AG09309 (cell line): ENCODE measurements at regions not wholly inside any gene's neighbourhood (a gene's known extent, or its start where the extent isn't known, plus 50 kb on each side); places are given as distances from the start of the nearest gene placed in this dataset.
"Not testable (repeated sequence)": the region's sequence is repeated elsewhere in the genome, so short reads cannot be mapped to it uniquely, and the experiment has no call there.

Experiments
- DNase-seq: peaks from one replicate; pipeline ENCODE4 v3.0.0-alpha.2; 2010; ENCODE audit warnings: low read depth
- H3K4me3 ChIP-seq: 2 replicates; pipeline ENCODE4 v1.5.1; 2011; ENCODE audit warnings: mild to moderate bottlenecking, low read depth, low read length, moderate library complexity; ENCODE audit not compliant: control insufficient read depth
- TF ChIP-seq, protein P1 (sequence below): IDR thresholded peaks from 2 replicates; pipeline ENCODE4 v1.5.1; 2011; ENCODE audit warnings: mild to moderate bottlenecking, low read depth, low read length, inconsistent platforms; ENCODE audit not compliant: insufficient read depth, control insufficient read depth; ENCODE audit errors: missing control alignments

DNA sequence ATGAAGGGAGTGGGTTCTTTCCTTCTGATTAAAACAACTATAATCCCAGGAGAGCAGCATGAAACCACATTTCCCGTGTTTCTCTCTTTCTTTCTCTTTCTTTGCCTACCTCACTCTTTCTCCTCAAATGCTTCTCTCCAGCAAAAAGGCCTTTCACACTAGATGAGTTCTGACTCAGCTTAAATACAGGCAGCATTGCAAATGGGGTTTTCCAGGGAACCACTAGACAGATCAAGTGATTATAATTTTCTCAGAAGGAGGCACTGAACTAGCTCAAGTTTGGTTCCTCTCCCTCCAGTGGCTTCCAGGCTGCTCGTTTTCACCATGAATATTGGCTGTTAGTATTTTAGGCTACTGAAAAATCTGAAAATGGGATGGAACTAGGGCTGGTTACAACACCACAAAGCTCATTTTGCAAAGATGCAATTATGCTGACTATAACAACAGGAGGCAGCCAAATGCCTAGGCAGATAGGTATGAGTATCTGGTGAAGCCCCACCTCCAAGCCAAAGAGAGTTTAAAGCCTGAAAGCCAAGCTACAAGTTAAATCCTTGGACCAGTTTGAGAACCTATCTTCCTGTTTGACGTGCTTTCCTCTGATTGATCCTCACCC, 260.0 kb downstream of the MMUT start:
- no peak for DNase-seq
- H3K4me3 ChIP-seq, result no peak overlapping the region
- TF ChIP-seq, protein P1, sequence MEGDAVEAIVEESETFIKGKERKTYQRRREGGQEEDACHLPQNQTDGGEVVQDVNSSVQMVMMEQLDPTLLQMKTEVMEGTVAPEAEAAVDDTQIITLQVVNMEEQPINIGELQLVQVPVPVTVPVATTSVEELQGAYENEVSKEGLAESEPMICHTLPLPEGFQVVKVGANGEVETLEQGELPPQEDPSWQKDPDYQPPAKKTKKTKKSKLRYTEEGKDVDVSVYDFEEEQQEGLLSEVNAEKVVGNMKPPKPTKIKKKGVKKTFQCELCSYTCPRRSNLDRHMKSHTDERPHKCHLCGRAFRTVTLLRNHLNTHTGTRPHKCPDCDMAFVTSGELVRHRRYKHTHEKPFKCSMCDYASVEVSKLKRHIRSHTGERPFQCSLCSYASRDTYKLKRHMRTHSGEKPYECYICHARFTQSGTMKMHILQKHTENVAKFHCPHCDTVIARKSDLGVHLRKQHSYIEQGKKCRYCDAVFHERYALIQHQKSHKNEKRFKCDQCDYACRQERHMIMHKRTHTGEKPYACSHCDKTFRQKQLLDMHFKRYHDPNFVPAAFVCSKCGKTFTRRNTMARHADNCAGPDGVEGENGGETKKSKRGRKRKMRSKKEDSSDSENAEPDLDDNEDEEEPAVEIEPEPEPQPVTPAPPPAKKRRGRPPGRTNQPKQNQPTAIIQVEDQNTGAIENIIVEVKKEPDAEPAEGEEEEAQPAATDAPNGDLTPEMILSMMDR, result no peak

GRCh38 chr6:49198015-49198414, 265.0 kb downstream of the MMUT start:
- DNase-seq, result no peak
- H3K4me3 ChIP-seq, result no peak overlapping the region
- TF ChIP-seq, protein P1, result no peak

DNA sequence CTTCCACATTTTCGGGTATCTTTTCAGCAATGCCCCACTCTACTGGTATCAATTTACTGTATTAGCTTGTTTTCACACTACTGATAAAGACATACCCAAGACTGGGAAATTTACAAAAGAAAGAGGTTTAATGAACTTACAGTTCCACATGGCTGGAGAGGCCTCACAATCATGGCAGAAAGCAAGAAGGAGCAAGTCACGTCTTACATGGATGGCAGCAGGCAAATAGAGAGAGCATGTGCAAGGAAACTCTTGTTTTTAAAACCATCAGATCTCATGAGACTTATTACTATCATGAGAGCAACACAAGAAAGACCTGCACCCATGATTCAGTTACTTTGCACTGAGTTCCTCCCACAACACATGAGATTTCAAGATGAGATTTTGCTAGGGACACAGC, 300.7 kb downstream of the MMUT start:
- DNase-seq, H3K4me3 ChIP-seq: not testable (repeated sequence)

DNA sequence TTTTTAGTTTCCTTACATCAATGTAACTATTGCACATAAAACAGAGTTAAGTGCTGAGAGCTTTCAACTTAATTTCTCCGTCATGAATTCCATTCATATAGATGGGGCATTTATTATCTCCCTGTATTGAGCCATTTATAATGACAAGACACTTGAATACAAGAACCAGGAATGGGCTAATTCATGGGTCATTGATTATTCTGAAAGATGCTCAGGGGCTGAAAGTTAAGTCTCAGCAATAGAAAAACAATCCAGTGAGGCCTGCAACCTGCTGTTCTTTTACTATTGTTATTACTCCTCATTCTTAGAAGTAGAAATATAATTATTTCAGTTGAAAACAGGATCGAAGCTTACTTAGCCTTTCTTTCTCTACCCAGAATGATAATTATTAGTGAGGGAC, 307.7 kb downstream of the MMUT start:
- no peak overlapping the region for H3K4me3 ChIP-seq
- TF ChIP-seq, protein P1, result no peak
- DNase-seq, result no peak

DNA sequence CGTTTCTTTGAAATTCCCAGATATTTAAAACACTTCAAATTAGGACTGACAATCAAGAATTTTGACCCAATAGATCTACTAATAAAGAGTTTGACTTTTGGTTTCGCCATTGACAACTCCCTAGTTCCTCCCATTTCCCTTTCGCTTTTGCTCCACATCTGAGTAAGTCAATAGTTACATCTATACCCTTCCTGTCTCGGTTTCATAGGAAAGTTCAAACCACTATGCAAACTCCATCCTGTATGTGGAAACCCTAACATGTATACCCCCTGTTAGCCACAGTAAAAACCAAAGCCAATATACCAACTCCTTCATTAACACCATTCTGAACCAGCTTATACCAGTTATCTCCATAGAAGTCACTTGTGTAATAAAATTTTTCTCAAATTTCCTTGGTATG, 311.1 kb downstream of the MMUT start:
- H3K4me3 ChIP-seq, result no peak overlapping the region
- TF ChIP-seq, protein P1, result no peak
- DNase-seq, result no peak

DNA sequence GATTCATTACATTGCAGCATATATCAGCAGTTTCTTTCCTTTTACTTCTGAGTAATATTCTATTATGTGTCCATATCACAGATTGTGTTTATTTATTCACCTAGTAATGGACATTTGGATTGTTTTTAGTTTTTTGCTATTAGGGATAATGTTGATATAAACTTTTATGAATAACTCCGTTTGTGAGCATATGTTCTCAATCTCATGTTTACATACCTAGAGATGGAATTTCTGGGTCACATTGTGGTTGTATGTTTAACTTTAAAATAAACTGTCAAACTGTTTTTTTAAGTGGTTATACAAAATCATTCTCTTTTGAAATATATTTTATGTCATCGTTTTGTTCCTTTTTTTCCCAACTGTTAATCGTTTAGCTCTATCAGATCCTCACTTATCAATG, 311.6 kb downstream of the MMUT start:
- no peak for DNase-seq

GRCh38 chr6:49151033-49151432, 312.0 kb downstream of the MMUT start:
- no peak overlapping the region for H3K4me3 ChIP-seq
- DNase-seq, result no peak
- TF ChIP-seq, protein P1, result no peak

More for the DNA sequence above, 311.6 kb downstream of the MMUT start:
- TF ChIP-seq, protein P1, result no peak
- H3K4me3 ChIP-seq, result no peak overlapping the region
